GM12801 (cell line): ENCODE measurements at regions not wholly inside any gene's neighbourhood (a gene's known extent, or its start where the extent isn't known, plus 50 kb on each side); places are given as distances from the start of the nearest gene placed in this dataset.

ENCODE experiments used
- TF ChIP-seq, protein P1 (sequence below): IDR thresholded peaks from one replicate; pipeline ENCODE4 v1.5.1; 2011; ENCODE audit warnings: control low read depth; ENCODE audit not compliant: insufficient read length; ENCODE audit errors: extremely low read depth

DNA sequence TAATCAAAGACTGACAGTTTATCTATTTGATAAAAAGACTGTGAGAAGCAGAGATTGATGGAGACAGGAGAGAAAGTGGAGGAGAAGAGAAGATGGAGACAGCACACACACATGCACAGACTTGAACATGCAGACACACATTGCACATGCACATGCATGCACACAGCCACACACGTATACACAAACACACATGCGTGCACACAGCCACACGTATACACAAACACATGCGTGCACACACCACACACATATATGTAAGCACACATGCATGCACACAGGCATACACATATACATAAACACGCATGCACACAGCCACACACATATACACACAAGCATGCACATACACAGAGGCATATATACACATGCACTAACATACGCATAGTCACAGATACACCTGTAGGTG is 313.4 kb downstream of the HAPSTR1 start:
- TF ChIP-seq, protein P1, sequence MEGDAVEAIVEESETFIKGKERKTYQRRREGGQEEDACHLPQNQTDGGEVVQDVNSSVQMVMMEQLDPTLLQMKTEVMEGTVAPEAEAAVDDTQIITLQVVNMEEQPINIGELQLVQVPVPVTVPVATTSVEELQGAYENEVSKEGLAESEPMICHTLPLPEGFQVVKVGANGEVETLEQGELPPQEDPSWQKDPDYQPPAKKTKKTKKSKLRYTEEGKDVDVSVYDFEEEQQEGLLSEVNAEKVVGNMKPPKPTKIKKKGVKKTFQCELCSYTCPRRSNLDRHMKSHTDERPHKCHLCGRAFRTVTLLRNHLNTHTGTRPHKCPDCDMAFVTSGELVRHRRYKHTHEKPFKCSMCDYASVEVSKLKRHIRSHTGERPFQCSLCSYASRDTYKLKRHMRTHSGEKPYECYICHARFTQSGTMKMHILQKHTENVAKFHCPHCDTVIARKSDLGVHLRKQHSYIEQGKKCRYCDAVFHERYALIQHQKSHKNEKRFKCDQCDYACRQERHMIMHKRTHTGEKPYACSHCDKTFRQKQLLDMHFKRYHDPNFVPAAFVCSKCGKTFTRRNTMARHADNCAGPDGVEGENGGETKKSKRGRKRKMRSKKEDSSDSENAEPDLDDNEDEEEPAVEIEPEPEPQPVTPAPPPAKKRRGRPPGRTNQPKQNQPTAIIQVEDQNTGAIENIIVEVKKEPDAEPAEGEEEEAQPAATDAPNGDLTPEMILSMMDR = no peak

DNA sequence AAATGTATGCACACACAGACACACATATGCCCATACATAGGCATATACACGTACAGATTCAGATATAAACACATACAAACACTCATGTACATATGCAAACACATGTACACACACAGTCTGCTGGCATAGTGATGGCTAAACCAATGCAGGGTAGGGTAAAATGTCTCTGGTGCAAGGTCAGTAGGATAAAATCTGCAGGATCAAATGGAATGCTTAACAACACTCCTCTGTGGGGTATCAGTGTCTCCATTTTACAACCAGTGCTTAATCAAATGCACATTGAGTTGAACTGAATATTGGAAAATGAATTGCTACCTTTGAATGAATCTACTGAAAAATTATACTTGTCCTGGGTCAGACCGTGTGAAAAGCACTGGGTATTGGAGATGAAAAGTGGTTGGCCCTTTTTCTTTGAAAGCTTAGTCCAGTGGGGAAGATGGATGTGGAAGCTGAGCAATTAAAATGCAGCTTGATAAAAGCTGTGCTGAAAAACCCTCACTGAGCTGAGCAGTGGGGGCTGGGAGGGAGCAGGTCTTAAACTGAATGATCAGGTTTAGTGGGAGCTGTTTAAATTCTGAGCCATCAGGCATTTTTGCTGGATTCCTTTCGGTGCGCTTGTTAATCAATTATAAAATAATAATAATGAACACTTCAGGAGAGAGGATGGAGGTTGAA is 314.7 kb downstream of the HAPSTR1 start:
- TF ChIP-seq, protein P1 = no peak

GRCh38 chr16:9407206-9407758 is 315.8 kb downstream of the HAPSTR1 start:
- TF ChIP-seq, protein P1 = no peak

- TF ChIP-seq, protein P1 = no peak
Observed at GRCh38 chr16:9408297-9408878, 316.9 kb downstream of the HAPSTR1 start.

- TF ChIP-seq, protein P1 = no peak
Observed at GRCh38 chr16:9409560-9410493, 318.4 kb downstream of the HAPSTR1 start.

GRCh38 chr16:9411426-9411825 is 320.0 kb downstream of the HAPSTR1 start:
- TF ChIP-seq, protein P1 = no peak
